HepG2 (cell line): ENCODE measurements at regions not wholly inside any gene's neighbourhood (a gene's known extent, or its start where the extent isn't known, plus 50 kb on each side); places are given as distances from the start of the nearest gene placed in this dataset.

ENCODE experiments used
- ASH2L ChIP-seq: fragments of 300-600, 200-600 bp; sonication (generic); IDR thresholded peaks from 2 replicates; pipeline ENCODE4 v1.7.0; 2017; ENCODE audit warnings: low read depth, mild to moderate bottlenecking, moderate library complexity, mixed read lengths, low read length; ENCODE audit not compliant: insufficient read length
- ATF5 ChIP-seq: sonication (generic); formaldehyde crosslinking; IDR thresholded peaks from 2 replicates; pipeline ENCODE4 v1.4.0; 2020; ENCODE audit warnings: mild to moderate bottlenecking, low read depth, missing genetic modification reagents
- CREM ChIP-seq, 2 experiments: sonication (generic) in 1 of 2; formaldehyde crosslinking in 1 of 2; IDR thresholded peaks; 2 replicates each; pipeline versions ENCODE4 v1.4.0 to v1.6.1; 2016 to 2020; ENCODE audit warnings: antibody characterized with exemption in 1 of 2, mild to moderate bottlenecking in 1 of 2, missing genetic modification reagents in 1 of 2
- JUNB ChIP-seq: sonication (generic); formaldehyde crosslinking; IDR thresholded peaks from 2 replicates; pipeline ENCODE4 v1.8.0; 2022; ENCODE audit warnings: missing genetic modification reagents, mild to moderate bottlenecking, borderline replicate concordance
- KIAA2018 ChIP-seq: sonication (generic); formaldehyde crosslinking; IDR thresholded peaks from 2 replicates; pipeline ENCODE4 v1.5.0; 2020; ENCODE audit warnings: mild to moderate bottlenecking, missing genetic modification reagents, borderline replicate concordance
- RARA ChIP-seq: IDR thresholded peaks from 2 replicates; pipeline ENCODE4 v1.6.1; 2016; ENCODE audit warnings: missing genetic modification reagents, missing compliant biosample characterization
- U2AF2 ChIP-seq: fragments of 200-400 bp; formaldehyde crosslinking; IDR thresholded peaks from 2 replicates; pipeline ENCODE4 v1.6.1; 2017; ENCODE audit warnings: low read depth, mild to moderate bottlenecking, low read length
- ZNF160 ChIP-seq: sonication (generic); formaldehyde crosslinking; IDR thresholded peaks from 2 replicates; pipeline ENCODE4 v1.8.0; 2022; ENCODE audit warnings: mild to moderate bottlenecking, inconsistent platforms, missing genetic modification reagents
- ZNF333 ChIP-seq: sonication (generic); formaldehyde crosslinking; IDR thresholded peaks from 2 replicates; pipeline ENCODE4 v1.4.0; 2020; ENCODE audit warnings: mild to moderate bottlenecking, missing genetic modification reagents, borderline replicate concordance
- TF ChIP-seq, protein P1 (sequence below): sonication (generic); formaldehyde crosslinking; IDR thresholded peaks from 2 replicates; pipeline ENCODE4 v1.4.0; 2020; ENCODE audit warnings: missing genetic modification reagents; ENCODE audit errors: not compliant biosample characterization

- TF ChIP-seq KIAA2018 (CRISPR knock-in tag) (no peak), CREM (IDR thresholded peaks at IDR 0.05) (no peak), CREM (CRISPR knock-in tag; IDR thresholded peaks at IDR 0.05) (no peak), ASH2L (no peak), ATF5 (CRISPR knock-in tag) (no peak), ZNF333 (CRISPR knock-in tag) (no peak), U2AF2 (no peak), JUNB (CRISPR knock-in tag) (no peak), RARA (CRISPR knock-in tag) (no peak), ZNF160 (CRISPR knock-in tag) (no peak)
- TF ChIP-seq, protein P1, sequence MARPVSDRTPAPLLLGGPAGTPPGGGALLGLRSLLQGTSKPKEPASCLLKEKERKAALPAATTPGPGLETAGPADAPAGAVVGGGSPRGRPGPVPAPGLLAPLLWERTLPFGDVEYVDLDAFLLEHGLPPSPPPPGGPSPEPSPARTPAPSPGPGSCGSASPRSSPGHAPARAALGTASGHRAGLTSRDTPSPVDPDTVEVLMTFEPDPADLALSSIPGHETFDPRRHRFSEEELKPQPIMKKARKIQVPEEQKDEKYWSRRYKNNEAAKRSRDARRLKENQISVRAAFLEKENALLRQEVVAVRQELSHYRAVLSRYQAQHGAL (CRISPR knock-in tag) = no peak
These were observed 110.8 kb upstream of the SOD1 start (continued) for GRCh38 chr21:31548688-31549087.
